ENCODE measurements at regions not wholly inside any gene's neighbourhood (a gene's known extent, or its start where the extent isn't known, plus 50 kb on each side); places are given as distances from the start of the nearest gene placed in this dataset.

- Histone ChIP-seq H3K27ac (ENCODE audit: low read length) (no peak overlapping the region), H3K27me3 (ENCODE audit: control insufficient read depth, insufficient read depth, low read length) (peaks cover 30% of the 10 kb centered on the region), H3K9me3 (ENCODE audit: control insufficient read depth, low read depth, low read length) (no peaks in the 10 kb centered on the region), H3K36me3 (ENCODE audit: control insufficient read depth, low read depth, low read length) (no peaks in the 10 kb centered on the region), H3K9ac (ENCODE audit: low read length) (no peak overlapping the region), H3K4me1 (ENCODE audit: control insufficient read depth, low read depth, low read length) (no peaks in the 10 kb centered on the region), H3K4me3 (ENCODE audit: low read length) (no peak overlapping the region)
These were observed 149.7 kb upstream of the IRX4 start for GRCh38 chr5:2032432-2032831.

- no peaks in the 10 kb centered on the region for H3K36me3 ChIP-seq (ENCODE audit: control insufficient read depth, low read depth, low read length)
- no peaks in the 10 kb centered on the region for H3K9me3 ChIP-seq (ENCODE audit: control insufficient read depth, low read depth, low read length)
- H3K9ac ChIP-seq (ENCODE audit: low read length): no peak overlapping the region
- no peak overlapping the region for H3K27ac ChIP-seq (ENCODE audit: low read length)
- no peak overlapping the region for H3K4me3 ChIP-seq (ENCODE audit: low read length)
- no peaks in the 10 kb centered on the region for H3K4me1 ChIP-seq (ENCODE audit: control insufficient read depth, low read depth, low read length)
- peaks cover 23% of the 10 kb centered on the region for H3K27me3 ChIP-seq (ENCODE audit: control insufficient read depth, insufficient read depth, low read length)
These were observed 148.9 kb upstream of the IRX4 start for GRCh38 chr5:2031581-2031980.

GRCh38 chr5:2030131-2030530 is 147.4 kb upstream of the IRX4 start:
- no peak overlapping the region for H3K9ac ChIP-seq (ENCODE audit: low read length)
- H3K4me3 ChIP-seq (ENCODE audit: low read length): no peak overlapping the region
- H3K4me1 ChIP-seq (ENCODE audit: control insufficient read depth, low read depth, low read length): peaks cover 4% of the 10 kb centered on the region
- peaks cover 23% of the 10 kb centered on the region for H3K27me3 ChIP-seq (ENCODE audit: control insufficient read depth, insufficient read depth, low read length)
- no peak overlapping the region for H3K27ac ChIP-seq (ENCODE audit: low read length)
- no peaks in the 10 kb centered on the region for H3K9me3 ChIP-seq (ENCODE audit: control insufficient read depth, low read depth, low read length)
- no peaks in the 10 kb centered on the region for H3K36me3 ChIP-seq (ENCODE audit: control insufficient read depth, low read depth, low read length)

GRCh38 chr5:2029206-2029605 is 146.5 kb upstream of the IRX4 start:
- H3K4me1 ChIP-seq (ENCODE audit: control insufficient read depth, low read depth, low read length): peaks cover 7% of the 10 kb centered on the region
- no peaks in the 10 kb centered on the region for H3K36me3 ChIP-seq (ENCODE audit: control insufficient read depth, low read depth, low read length)
- no peak overlapping the region for H3K4me3 ChIP-seq (ENCODE audit: low read length)
- peaks cover 23% of the 10 kb centered on the region for H3K27me3 ChIP-seq (ENCODE audit: control insufficient read depth, insufficient read depth, low read length)
- H3K9me3 ChIP-seq (ENCODE audit: control insufficient read depth, low read depth, low read length): no peaks in the 10 kb centered on the region
- H3K27ac ChIP-seq (ENCODE audit: low read length): no peak overlapping the region
- H3K9ac ChIP-seq (ENCODE audit: low read length): no peak overlapping the region

- H3K4me1 ChIP-seq (ENCODE audit: control insufficient read depth, low read depth, low read length): peaks cover 7% of the 10 kb centered on the region
- no peak overlapping the region for H3K27ac ChIP-seq (ENCODE audit: low read length)
- no peak overlapping the region for H3K9ac ChIP-seq (ENCODE audit: low read length)
- no peaks in the 10 kb centered on the region for H3K36me3 ChIP-seq (ENCODE audit: control insufficient read depth, low read depth, low read length)
- peaks cover 15% of the 10 kb centered on the region for H3K27me3 ChIP-seq (ENCODE audit: control insufficient read depth, insufficient read depth, low read length)
- H3K9me3 ChIP-seq (ENCODE audit: control insufficient read depth, low read depth, low read length): no peaks in the 10 kb centered on the region
- no peak overlapping the region for H3K4me3 ChIP-seq (ENCODE audit: low read length)
These were observed 145.1 kb upstream of the IRX4 start for GRCh38 chr5:2027790-2028189.

- no peaks in the 10 kb centered on the region for H3K36me3 ChIP-seq (ENCODE audit: control insufficient read depth, low read depth, low read length)
- no peak overlapping the region for H3K27ac ChIP-seq (ENCODE audit: low read length)
- H3K4me3 ChIP-seq (ENCODE audit: low read length): no peak overlapping the region
- no peak overlapping the region for H3K9ac ChIP-seq (ENCODE audit: low read length)
- H3K9me3 ChIP-seq (ENCODE audit: control insufficient read depth, low read depth, low read length): no peaks in the 10 kb centered on the region
- no peaks in the 10 kb centered on the region for H3K27me3 ChIP-seq (ENCODE audit: control insufficient read depth, insufficient read depth, low read length)
- peaks cover 7% of the 10 kb centered on the region for H3K4me1 ChIP-seq (ENCODE audit: control insufficient read depth, low read depth, low read length)
These were observed 142.4 kb upstream of the IRX4 start for GRCh38 chr5:2024986-2025721.

GRCh38 chr5:2023196-2023595 is 140.5 kb upstream of the IRX4 start:
- Histone ChIP-seq H3K9me3 (ENCODE audit: control insufficient read depth, low read depth, low read length) (no peaks in the 10 kb centered on the region), H3K27ac (ENCODE audit: low read length) (no peak overlapping the region), H3K9ac (ENCODE audit: low read length) (no peak overlapping the region), H3K4me3 (ENCODE audit: low read length) (no peak overlapping the region), H3K4me1 (ENCODE audit: control insufficient read depth, low read depth, low read length) (peaks cover 7% of the 10 kb centered on the region), H3K36me3 (ENCODE audit: control insufficient read depth, low read depth, low read length) (no peaks in the 10 kb centered on the region), H3K27me3 (ENCODE audit: control insufficient read depth, insufficient read depth, low read length) (no peaks in the 10 kb centered on the region)

- no peak overlapping the region for H3K27ac ChIP-seq (ENCODE audit: low read length)
- no peak overlapping the region for H3K9ac ChIP-seq (ENCODE audit: low read length)
- no peaks in the 10 kb centered on the region for H3K36me3 ChIP-seq (ENCODE audit: control insufficient read depth, low read depth, low read length)
- no peaks in the 10 kb centered on the region for H3K27me3 ChIP-seq (ENCODE audit: control insufficient read depth, insufficient read depth, low read length)
- H3K9me3 ChIP-seq (ENCODE audit: control insufficient read depth, low read depth, low read length): no peaks in the 10 kb centered on the region
- H3K4me3 ChIP-seq (ENCODE audit: low read length): no peak overlapping the region
- H3K4me1 ChIP-seq (ENCODE audit: control insufficient read depth, low read depth, low read length): peaks cover 7% of the 10 kb centered on the region
These were observed 139.7 kb upstream of the IRX4 start for GRCh38 chr5:2022436-2022835.

GRCh38 chr5:2021484-2022176 is 138.9 kb upstream of the IRX4 start:
- Histone ChIP-seq H3K9me3 (ENCODE audit: control insufficient read depth, low read depth, low read length) (no peaks in the 10 kb centered on the region), H3K9ac (ENCODE audit: low read length) (no peak overlapping the region)

GRCh38 chr5:2020730-2021129 is 138.0 kb upstream of the IRX4 start:
- H3K4me1 ChIP-seq (ENCODE audit: control insufficient read depth, low read depth, low read length): peaks cover 7% of the 10 kb centered on the region
- no peaks in the 10 kb centered on the region for H3K36me3 ChIP-seq (ENCODE audit: control insufficient read depth, low read depth, low read length)
- no peak overlapping the region for H3K9ac ChIP-seq (ENCODE audit: low read length)
- H3K27me3 ChIP-seq (ENCODE audit: control insufficient read depth, insufficient read depth, low read length): no peaks in the 10 kb centered on the region
- no peaks in the 10 kb centered on the region for H3K9me3 ChIP-seq (ENCODE audit: control insufficient read depth, low read depth, low read length)
- H3K27ac ChIP-seq (ENCODE audit: low read length): no peak overlapping the region
- H3K4me3 ChIP-seq (ENCODE audit: low read length): no peak overlapping the region

More at GRCh38 chr5:2021484-2022176, 138.9 kb upstream of the IRX4 start:
- Histone ChIP-seq H3K27ac (ENCODE audit: low read length) (no peak overlapping the region), H3K4me3 (ENCODE audit: low read length) (no peak overlapping the region), H3K27me3 (ENCODE audit: control insufficient read depth, insufficient read depth, low read length) (no peaks in the 10 kb centered on the region), H3K36me3 (ENCODE audit: control insufficient read depth, low read depth, low read length) (no peaks in the 10 kb centered on the region), H3K4me1 (ENCODE audit: control insufficient read depth, low read depth, low read length) (peaks cover 7% of the 10 kb centered on the region)

- H3K27ac ChIP-seq (ENCODE audit: low read length): no peak overlapping the region
- H3K36me3 ChIP-seq (ENCODE audit: control insufficient read depth, low read depth, low read length): no peaks in the 10 kb centered on the region
- H3K27me3 ChIP-seq (ENCODE audit: control insufficient read depth, insufficient read depth, low read length): no peaks in the 10 kb centered on the region
- H3K9me3 ChIP-seq (ENCODE audit: control insufficient read depth, low read depth, low read length): no peaks in the 10 kb centered on the region
- no peak overlapping the region for H3K9ac ChIP-seq (ENCODE audit: low read length)
- no peaks in the 10 kb centered on the region for H3K4me1 ChIP-seq (ENCODE audit: control insufficient read depth, low read depth, low read length)
- H3K4me3 ChIP-seq (ENCODE audit: low read length): no peak overlapping the region
These were observed 137.0 kb upstream of the IRX4 start for GRCh38 chr5:2019716-2020115.

- Histone ChIP-seq H3K27ac (ENCODE audit: low read length) (no peak overlapping the region), H3K9ac (ENCODE audit: low read length) (no peak overlapping the region), H3K36me3 (ENCODE audit: control insufficient read depth, low read depth, low read length) (no peaks in the 10 kb centered on the region), H3K9me3 (ENCODE audit: control insufficient read depth, low read depth, low read length) (no peaks in the 10 kb centered on the region), H3K27me3 (ENCODE audit: control insufficient read depth, insufficient read depth, low read length) (no peaks in the 10 kb centered on the region), H3K4me1 (ENCODE audit: control insufficient read depth, low read depth, low read length) (no peaks in the 10 kb centered on the region), H3K4me3 (ENCODE audit: low read length) (no peak overlapping the region)
These were observed 135.6 kb upstream of the IRX4 start for GRCh38 chr5:2018390-2018724.
